ENCODE measurements at regions not wholly inside any gene's neighbourhood (a gene's known extent, or its start where the extent isn't known, plus 50 kb on each side); places are given as distances from the start of the nearest gene placed in this dataset.

DNA sequence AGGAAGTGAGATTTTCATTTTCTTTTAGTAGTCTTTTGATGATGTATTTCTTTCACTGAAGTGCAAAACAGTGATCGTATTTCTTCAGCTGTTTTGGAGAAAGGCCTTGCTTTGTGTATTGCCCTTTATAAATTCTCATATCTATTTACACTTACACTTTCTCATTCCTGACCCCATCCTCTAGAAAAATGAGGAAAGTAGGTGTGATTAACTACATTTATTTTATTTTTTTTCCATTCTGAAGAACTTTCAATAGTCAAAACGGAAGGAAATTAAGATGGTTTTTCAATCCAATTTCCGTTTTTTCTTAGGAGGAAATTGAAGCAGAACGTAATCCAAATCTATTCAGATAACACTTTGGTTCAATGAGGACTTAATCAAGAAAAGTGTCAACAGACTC, 188.1 kb downstream of the SLITRK5 start:
- no peak for ATAC-seq
- intact Hi-C loops (cut with DNase I), result no loop called here
- no peak for DNase-seq (ENCODE audit: low spot score)

DNA sequence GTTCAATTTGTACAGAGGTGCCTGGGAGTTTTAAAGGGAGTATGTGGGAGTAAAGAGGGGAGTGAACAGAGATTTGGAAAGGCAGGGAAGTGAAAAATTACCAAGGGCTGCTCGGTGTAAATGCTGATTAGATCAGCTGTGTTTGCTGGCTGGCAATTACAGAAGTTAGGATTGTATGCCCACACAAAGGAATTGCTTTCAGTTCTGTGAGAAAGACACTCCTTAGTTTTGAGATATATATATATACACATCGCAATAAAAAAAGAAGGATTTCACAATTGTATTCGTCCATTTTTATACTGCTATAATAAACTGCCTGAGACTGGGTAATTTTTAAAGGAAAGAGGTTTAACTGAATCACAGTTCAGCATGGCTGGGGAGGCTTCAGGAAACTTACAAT, 196.3 kb downstream of the SLITRK5 start:
- ATAC-seq (no peak), DNase-seq (ENCODE audit: low spot score) (no peak)
- intact Hi-C loops (cut with DNase I), result no loop called here

DNA sequence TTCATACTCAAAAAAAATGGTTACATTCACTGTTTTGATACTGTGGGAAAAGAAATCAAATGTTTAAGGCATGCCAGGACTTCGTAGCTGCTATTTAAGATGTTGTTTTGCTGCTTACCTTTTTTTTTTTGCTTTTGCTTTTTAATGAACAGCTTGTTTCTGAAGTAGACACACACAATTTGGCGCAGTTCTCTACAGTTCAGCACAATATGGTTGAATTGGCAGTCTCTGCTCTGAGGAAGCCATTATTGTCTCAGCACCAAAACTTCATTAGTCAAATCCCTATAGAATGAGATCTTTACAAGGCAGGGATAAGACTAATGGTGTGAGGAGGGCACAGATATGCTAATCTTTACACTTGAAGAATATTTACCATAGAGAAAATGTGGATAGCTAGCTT, 197.6 kb downstream of the SLITRK5 start:
- DNase-seq (ENCODE audit: low spot score) (no peak), ATAC-seq (no peak)
- intact Hi-C loops (cut with DNase I), result no loop called here

DNA sequence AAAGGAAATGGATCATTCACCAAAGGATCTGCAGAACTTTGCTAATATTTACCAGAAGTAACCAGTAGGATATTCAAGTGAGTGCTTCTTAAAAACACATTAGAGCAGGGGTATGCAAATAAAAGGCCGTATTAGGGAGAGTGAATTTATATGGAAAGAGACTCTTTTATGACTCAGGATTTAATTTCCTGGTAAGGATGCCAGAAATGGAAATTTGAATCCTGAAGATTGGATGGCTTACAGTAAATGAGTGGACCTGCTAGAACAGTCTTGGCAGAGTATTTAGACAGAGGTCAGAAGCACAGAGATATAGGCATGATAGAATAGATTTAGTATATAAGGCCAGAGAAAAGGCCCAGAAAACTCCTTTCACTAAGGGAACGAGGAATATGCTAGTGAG, 201.6 kb downstream of the SLITRK5 start:
- DNase-seq (ENCODE audit: low spot score), result no peak
- no peak for ATAC-seq
- intact Hi-C loops (cut with DNase I), result no loop called here

DNA sequence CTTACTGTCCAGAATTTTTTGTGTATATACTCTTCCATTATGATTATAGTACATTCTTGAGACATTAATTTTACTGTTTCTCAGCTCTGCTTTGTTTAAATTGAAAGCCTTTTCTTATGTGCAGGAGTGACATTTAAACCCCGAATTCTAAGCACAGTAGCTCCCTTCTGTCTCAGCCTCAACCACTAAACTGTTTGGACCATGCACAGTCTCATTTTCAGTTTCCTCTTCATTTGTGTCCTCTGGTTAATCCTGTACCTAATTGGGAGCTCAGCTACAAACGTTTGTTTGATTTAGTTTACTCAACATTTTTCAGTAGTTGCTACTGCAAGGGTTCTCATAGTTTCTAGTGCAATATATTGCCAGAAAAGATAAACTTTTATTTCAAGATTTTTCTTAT, 206.3 kb downstream of the SLITRK5 start:
- DNase-seq (ENCODE audit: low spot score) (no peak), ATAC-seq (no peak)
- intact Hi-C loops (cut with DNase I), result no loop called here

DNA sequence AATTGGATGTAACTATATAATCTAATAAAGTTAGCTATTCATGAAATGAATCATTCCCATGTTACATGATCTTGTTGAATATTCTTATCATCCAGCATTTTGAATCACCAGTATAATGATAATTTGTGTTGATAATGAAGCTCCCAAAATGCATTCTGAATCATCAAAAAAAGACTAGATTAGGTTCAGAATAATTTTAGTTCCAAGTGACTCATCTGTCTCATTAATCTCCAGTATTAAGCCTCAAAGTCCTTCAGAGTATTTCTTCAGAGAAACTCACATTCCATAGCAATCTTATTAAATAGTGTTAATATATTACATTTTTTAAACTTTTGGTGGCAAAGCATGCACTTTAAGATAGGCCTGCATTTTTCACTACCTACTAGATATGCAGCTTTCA, 207.5 kb downstream of the SLITRK5 start:
- no peak for ATAC-seq
- intact Hi-C loops (cut with DNase I), result no loop called here
- DNase-seq (ENCODE audit: low spot score), result no peak

DNA sequence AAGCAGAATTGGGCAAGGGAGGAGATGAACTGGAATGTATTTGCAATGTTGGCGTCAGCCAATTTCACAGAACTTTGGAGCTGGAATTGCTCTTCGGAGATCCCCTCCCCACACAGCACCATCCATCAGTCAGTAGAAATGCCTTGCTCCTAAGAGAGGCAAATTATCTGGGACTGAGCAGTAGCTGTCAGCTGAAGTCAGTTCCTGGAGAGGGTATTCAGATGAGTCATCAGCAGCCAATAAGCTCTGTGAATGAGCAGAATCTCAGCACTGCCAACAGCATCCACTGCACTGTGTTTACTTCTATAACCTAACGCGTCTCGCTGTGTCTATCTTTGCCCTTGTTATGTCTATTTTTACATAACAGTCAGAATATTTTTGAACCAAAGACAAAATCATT, 213.7 kb downstream of the SLITRK5 start:
- ATAC-seq, result peak; percentile 30
- no peak for DNase-seq (ENCODE audit: low spot score)
- intact Hi-C loops (cut with DNase I), result no loop called here

DNA sequence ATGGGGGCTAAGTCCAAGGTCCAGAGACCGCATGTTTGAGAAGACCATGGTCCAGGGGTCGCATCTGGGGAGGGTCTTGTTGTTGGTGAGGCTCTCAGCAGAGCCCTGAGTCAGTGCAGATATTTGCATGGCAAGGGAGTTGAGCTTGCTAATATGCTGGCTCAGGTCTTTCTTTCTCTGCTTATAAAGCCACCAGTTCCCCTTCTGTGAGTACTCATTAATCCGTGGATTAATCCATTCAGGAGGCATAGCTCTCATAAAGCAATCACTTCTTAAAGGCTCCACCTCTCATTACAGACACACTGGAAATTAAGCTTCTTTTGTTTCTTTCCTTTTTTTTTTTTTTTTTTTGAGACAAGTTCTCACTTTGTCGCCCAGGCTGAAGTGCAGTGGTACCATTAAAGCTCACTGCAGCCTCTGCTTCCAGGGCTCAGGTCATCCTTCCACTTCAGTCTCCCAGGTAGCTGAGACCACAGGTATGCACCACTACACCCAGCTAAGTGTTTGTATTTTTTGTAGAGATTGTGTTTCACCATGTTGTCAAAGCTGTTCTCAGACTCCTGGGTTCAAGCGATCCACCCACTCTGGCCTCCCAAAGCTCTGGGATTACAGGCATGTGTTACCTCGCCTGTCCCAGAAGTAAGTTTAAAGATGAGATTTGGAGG, 216.4 kb downstream of the SLITRK5 start:
- ATAC-seq (no peak), DNase-seq (ENCODE audit: low spot score) (no peak)
- intact Hi-C loops (cut with DNase I), result no loop called here

DNA sequence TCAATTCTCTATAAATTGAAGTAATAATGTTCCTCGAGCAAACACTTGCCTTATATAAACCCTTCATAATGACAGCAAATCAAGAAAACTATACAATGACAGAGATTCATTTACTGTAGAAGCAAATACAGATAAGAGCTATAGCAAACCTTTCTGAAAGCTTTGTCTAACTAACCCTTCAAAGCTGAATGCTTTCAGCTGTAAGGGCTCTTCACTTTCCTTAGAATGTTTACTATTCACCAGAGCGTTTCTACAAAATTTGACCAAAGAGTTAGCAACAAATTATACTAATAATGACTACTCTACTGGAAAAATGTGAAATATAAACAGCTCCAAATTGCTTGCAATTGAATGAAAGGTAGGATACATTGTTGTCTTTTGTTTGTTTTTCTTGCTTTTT, 218.1 kb downstream of the SLITRK5 start:
- intact Hi-C loops (cut with DNase I), result no loop called here
- ATAC-seq (no peak), DNase-seq (ENCODE audit: low spot score) (no peak)

DNA sequence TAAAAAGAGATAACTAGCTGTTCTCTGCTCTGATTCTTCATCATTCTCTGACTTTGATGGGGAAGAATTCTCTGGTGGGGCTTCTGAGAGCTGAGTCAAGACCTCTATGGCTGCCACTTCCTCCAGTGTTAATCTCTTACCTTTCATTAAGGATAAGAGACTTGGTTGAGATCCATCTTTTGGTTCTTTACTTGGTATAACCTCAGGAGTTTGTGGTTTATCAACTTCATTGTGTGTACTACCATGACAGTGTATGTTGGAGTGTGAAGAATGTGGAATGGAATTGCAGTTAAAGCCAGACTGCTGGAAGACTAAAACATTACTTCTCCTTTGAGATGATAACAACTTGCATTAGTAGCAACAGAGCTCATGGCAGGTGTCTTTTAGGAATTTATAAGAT, 222.0 kb downstream of the SLITRK5 start:
- DNase-seq (ENCODE audit: low spot score) (no peak), ATAC-seq (no peak)
- intact Hi-C loops (cut with DNase I), result no loop called here

DNA sequence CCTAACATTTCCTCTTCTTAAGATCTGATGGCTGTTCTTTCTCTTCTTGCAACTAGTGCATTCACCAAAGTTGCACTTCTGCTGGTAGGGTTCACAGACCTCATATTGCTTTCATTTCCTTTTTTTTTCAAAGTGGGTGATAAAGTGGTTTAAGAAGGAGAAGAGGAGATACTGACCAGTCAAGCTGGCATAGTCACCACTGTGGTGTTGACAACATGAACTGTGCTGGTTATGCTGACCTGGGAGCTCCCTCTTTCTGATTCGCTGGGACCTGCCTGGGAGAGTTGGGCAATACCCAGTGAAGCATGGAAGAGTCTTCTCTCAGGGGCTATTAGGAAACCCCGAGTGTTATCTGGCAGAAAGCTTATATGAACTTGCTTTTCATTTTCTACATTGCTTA, 222.9 kb downstream of the SLITRK5 start:
- intact Hi-C loops (cut with DNase I), result no loop called here
- DNase-seq (ENCODE audit: low spot score), result no peak
- ATAC-seq, result no peak

DNA sequence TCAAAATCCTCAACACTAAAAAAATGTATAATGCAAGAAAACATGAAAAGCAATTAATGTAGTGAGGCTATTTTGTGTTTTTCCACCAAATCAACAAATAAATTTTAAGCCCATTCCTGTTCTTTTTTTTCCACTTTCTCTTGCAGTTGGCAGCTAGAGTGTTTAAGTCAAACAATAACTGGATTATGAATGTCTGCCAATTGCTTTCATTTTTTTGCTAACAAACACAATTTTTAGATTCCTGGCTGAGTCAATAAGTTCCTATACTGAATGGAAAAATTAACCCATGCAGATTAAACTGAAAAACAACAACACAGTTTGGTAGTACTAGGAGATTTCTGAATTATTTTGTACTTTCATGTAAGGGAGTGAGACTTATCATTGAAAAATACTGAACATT, 232.4 kb downstream of the SLITRK5 start:
- intact Hi-C loops (cut with DNase I), result no loop called here
- no peak for DNase-seq (ENCODE audit: low spot score)
- ATAC-seq, result no peak

DNA sequence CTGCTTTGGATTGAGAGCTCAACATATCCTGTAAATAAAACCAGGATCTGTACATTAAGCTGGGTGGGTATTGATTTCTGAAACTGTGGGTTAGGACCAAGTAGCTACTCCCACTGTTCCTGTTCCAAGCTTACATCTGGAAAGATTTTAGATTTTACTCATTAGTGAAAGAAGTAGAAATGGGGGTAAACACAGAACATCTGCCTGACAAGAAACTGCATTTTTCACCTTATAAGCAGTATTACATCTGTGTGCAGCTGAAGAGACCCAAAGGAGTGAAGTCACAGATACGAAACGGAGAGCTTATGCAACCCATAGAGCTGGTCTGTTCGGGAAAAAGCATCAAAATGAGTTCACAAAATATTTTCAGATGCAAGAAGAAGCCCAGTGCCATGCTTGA, 235.2 kb downstream of the SLITRK5 start:
- ATAC-seq, result no peak
- no peak for DNase-seq (ENCODE audit: low spot score)
- intact Hi-C loops (cut with DNase I), result no loop called here

DNA sequence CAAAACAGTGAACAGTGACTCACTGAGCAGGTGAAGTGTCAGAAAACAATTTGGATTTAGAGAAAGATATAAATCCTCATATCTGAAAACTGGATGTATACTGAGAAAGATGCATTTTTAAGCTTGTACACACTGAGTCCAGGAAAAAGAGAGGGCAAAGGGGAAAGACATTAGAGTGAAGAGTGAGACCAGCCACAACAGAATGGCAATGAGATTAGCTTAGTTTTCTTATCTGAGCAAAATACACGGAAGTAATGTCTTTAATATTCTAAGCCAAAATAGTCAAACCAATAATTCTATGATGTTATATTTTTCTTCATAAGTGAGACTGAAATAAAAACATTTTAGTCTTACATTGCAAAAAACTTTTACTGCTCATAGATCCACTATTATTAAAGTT, 236.0 kb downstream of the SLITRK5 start:
- ATAC-seq (no peak), DNase-seq (ENCODE audit: low spot score) (no peak)
- intact Hi-C loops (cut with DNase I), result no loop called here

DNA sequence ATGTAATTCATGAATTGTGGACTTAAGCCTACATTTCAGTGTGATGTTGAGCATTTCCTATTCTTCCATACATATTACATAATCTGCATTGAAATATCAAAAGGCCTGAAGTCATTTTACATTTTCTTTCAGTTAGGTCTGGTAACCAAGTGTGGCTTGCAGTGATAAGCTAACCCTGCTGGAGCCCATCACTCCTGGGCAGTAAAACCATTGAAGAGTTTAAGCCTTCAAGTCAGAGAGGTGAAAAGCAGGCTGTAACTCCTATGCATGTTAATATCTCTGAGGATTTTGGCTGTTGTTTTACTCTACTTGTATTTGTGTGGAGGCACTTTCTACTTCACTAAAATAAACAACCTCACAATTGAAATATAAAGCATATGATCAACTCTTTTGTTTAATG, 248.8 kb downstream of the SLITRK5 start:
- DNase-seq (ENCODE audit: low spot score) (no peak), ATAC-seq (no peak)
- intact Hi-C loops (cut with DNase I), result no loop called here

DNA sequence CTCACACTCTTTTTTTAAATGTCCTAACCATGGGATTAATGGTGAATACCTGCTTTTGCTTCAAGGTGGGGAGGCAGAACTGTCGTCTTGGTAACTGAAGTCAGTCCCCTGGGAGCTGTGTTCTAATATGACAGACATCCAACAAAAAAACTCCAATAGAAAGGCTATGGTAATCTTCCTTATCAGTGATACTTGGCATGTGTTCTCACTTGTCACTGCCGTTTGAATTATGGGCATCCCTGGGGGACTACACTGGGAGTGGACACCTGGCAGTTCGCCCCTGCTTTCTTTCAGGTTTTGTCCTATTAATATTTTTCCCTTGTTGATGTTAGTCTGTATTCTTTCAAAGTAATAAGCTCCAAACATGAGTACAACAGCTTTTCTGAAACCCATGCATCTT, 252.6 kb downstream of the SLITRK5 start:
- no peak for DNase-seq (ENCODE audit: low spot score)
- no peak for ATAC-seq
- intact Hi-C loops (cut with DNase I), result no loop called here

DNA sequence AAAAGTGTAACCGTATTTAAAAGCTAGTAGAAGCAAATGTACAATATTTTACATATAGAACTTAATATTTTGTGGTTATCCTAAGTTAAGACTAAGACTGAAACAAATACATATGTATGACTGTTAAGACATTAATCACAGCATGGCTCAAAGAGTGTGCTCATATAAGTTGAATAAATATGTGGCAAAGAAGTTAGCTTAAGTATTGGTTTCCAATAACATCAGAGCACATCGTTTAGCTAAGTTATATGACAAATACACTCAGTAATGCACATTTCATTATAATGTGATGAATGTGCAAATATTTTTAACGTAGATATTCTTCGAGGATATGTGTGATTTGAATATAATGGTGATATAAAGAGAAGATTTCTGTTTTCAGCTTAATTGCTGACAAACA, 253.8 kb downstream of the SLITRK5 start:
- intact Hi-C loops (cut with DNase I), result no loop called here
- ATAC-seq (no peak), DNase-seq (ENCODE audit: low spot score) (no peak)

DNA sequence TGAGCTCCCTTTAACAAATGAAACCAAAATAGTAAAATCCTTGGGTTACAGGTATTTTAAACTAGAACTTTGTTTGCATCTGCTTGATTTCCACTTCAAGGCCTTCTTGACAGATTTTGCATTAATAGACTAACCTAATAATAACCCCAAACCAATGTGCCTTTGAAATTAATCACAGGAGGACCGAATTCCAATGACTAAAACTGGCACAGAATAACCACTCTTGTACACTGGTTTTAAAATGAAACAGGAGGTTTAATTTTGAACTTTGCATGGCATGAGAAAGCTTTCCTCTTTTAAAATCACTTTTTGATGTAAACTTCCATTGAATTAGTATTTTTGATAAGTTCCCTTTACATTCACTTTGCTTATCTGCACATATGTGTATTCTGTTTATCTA, 269.6 kb downstream of the SLITRK5 start:
- intact Hi-C loops (cut with DNase I), result no loop called here
- DNase-seq (ENCODE audit: low spot score) (no peak), ATAC-seq (no peak)

DNA sequence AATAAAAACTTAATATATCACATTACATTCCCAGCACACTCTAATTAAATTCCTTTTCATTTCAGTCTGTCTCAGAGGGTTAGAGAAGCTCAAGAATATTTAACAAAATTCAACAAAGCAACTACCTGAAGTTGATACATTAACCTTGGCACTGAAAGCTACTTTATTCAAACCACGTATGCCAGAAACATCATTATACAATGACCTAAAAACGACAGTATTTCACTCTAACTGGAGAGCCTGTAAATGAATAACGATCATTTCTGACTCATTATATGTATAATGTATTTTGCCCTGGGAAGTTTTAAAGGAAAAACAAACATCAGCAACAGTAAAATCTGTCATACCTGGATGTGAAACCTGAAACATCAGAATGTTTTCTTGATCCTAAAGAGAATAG, 270.1 kb downstream of the SLITRK5 start:
- ATAC-seq, result no peak
- intact Hi-C loops (cut with DNase I), result no loop called here
- no peak for DNase-seq (ENCODE audit: low spot score)

DNA sequence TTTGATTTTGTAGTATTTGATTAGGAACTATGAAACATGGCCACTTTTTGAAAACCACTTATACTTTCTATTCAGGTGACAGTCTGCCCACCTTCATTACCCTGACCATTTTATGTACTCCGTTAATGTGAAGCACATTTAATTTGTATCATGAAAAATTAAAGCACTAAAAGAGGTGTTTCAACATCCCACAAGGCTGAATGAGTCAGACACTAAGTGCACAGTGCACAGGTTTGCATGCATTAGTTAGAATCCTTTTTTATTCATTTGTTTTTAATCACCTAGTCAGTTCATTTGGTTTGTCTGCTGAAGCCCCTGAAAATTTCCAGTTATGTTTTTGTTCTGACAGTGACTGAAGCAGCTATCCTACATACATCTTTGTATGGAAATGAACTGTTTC, 271.0 kb downstream of the SLITRK5 start:
- ATAC-seq (no peak), DNase-seq (ENCODE audit: low spot score) (no peak)
- intact Hi-C loops (cut with DNase I), result no loop called here

DNA sequence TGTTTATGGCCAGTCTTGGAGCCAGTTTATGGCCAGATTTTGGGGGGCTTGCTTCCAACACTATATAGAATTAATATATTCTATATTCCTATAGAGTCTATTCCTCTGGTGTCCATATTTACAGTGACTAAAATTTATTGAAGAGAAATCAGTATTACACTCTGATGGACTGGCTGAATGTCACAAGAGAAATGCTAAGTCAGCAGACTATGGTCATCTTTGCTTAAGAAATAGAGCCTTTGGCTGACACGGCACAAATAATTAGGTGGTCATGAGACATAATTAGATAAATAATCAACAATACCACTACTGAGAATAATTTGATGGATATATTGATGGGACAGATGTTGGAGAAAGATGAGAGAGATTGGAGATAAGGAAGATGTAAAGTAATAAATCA, 272.9 kb downstream of the SLITRK5 start:
- DNase-seq (ENCODE audit: low spot score) (no peak), ATAC-seq (no peak)
- intact Hi-C loops (cut with DNase I), result no loop called here

DNA sequence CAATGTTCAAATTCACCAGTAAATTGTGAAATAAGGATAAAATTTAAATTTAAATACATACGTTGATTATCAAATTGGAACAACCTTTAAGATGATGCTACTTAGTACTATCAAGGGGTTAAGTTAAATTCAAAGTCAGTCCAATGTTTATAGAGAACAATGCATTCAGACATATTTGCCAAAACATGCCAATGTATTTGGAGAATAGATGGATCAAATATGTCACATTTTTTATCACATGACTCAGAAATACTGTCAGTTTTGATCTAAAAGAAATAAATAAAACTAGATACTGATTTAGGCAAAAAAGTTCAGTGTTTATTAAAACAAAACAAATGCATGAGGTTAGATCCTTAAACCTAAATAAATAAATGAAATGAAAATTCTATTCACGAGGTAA, 281.2 kb downstream of the SLITRK5 start:
- ATAC-seq (no peak), DNase-seq (ENCODE audit: low spot score) (no peak)
- intact Hi-C loops (cut with DNase I), result no loop called here

Data from sciatic nerve (tissue), 2 donors.